SK-N-SH treated with all-trans-retinoic acid at 6 μM for 48 hours (cell line): ENCODE measurements at regions not wholly inside any gene's neighbourhood (a gene's known extent, or its start where the extent isn't known, plus 50 kb on each side); places are given as distances from the start of the nearest gene placed in this dataset.
"Not testable (repeated sequence)": the region's sequence is repeated elsewhere in the genome, so short reads cannot be mapped to it uniquely, and the experiment has no call there.

ENCODE experiments used
- ESRRG ChIP-seq: fragments of 250-450 bp; sonication (Bioruptor Pico); IDR thresholded peaks from 2 replicates; pipeline ENCODE4 v1.6.1; 2021; ENCODE audit warnings: mild to moderate bottlenecking
- ISL1 ChIP-seq: fragments of 250-450 bp; sonication (Bioruptor Pico); IDR thresholded peaks from 2 replicates; pipeline ENCODE4 v2.1.2; 2022; ENCODE audit warnings: mild to moderate bottlenecking, moderate library complexity
- OSR1 ChIP-seq: fragments of 250-450 bp; sonication (Bioruptor Pico); IDR thresholded peaks from 2 replicates; pipeline ENCODE4 v1.8.0; 2022; ENCODE audit warnings: moderate library complexity, mild to moderate bottlenecking, inconsistent platforms
- ZC3H10 ChIP-seq: fragments of 250-450 bp; sonication (Bioruptor Pico); IDR thresholded peaks from 2 replicates; pipeline ENCODE4 v1.5.1; 2021; ENCODE audit warnings: mild to moderate bottlenecking, moderate library complexity
- ZFP3 ChIP-seq: fragments of 250-450 bp; sonication (Bioruptor Pico); IDR thresholded peaks from 2 replicates; pipeline ENCODE4 v1.5.0; 2020; ENCODE audit warnings: mild to moderate bottlenecking, moderate library complexity
- ZFP30 ChIP-seq: fragments of 450-650 bp; formaldehyde crosslinking; IDR thresholded peaks from 2 replicates; pipeline ENCODE4 v1.5.0; 2022; ENCODE audit warnings: mild to moderate bottlenecking, moderate library complexity
- TF ChIP-seq, protein P1 (sequence below): fragments of 250-450 bp; sonication (Bioruptor Pico); IDR thresholded peaks from 2 replicates; pipeline ENCODE4 v1.8.0; 2021; ENCODE audit warnings: low read depth, mild to moderate bottlenecking, moderate library complexity, borderline replicate concordance
- TF ChIP-seq, protein P2 (sequence below): fragments of 250-450 bp; sonication (Bioruptor Pico); IDR thresholded peaks from 2 replicates; pipeline ENCODE4 v1.8.0; 2020; ENCODE audit warnings: mild to moderate bottlenecking, moderate library complexity, borderline replicate concordance

DNA sequence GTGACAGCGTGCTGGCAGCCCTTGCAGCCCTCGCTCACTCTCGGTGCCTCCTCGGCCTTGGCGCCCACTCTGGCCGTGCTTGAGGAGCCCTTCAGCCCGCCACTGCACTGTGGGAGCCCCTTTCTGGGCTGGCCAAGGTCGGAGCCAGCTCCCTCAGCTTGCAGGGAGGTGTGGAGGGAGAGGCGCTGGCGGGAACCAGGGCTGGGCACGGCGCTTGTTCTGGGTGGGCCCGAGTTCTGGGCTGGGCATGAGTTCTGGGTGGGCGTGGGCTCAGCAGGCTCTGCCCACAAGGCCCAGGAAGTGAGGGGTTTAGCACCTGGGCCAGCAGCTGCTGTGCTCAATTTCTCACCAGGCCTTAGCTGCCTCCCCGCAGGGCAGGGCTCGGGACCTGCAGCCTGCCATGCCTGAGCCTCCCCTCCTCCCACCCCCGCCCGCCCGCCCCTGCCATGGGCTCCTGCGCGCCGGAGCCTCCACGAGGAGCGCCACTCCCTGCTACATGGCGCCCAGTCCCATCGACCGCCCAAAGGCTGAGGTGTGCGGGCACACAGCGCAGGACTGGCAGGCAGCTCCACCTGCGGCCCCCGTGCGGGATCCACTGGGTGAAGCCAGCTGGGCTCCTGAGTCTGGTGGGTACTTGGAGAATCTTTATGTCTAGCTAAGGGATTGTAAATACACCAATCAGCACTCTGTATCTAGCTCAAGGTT, 169.7 kb downstream of the DEPDC1B start:
- TF ChIP-seq ZC3H10 (CRISPR knock-in tag); OSR1; ZFP3 (CRISPR knock-in tag); ISL1; ESRRG (CRISPR knock-in tag); ZFP30 (CRISPR knock-in tag): not testable (repeated sequence)
- TF ChIP-seq, protein P1, sequence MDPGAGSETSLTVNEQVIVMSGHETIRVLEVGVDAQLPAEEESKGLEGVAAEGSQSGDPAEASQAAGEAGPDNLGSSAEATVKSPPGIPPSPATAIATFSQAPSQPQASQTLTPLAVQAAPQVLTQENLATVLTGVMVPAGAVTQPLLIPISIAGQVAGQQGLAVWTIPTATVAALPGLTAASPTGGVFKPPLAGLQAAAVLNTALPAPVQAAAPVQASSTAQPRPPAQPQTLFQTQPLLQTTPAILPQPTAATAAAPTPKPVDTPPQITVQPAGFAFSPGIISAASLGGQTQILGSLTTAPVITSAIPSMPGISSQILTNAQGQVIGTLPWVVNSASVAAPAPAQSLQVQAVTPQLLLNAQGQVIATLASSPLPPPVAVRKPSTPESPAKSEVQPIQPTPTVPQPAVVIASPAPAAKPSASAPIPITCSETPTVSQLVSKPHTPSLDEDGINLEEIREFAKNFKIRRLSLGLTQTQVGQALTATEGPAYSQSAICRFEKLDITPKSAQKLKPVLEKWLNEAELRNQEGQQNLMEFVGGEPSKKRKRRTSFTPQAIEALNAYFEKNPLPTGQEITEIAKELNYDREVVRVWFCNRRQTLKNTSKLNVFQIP (CRISPR knock-in tag) = not testable (repeated sequence)
- TF ChIP-seq, protein P2, sequence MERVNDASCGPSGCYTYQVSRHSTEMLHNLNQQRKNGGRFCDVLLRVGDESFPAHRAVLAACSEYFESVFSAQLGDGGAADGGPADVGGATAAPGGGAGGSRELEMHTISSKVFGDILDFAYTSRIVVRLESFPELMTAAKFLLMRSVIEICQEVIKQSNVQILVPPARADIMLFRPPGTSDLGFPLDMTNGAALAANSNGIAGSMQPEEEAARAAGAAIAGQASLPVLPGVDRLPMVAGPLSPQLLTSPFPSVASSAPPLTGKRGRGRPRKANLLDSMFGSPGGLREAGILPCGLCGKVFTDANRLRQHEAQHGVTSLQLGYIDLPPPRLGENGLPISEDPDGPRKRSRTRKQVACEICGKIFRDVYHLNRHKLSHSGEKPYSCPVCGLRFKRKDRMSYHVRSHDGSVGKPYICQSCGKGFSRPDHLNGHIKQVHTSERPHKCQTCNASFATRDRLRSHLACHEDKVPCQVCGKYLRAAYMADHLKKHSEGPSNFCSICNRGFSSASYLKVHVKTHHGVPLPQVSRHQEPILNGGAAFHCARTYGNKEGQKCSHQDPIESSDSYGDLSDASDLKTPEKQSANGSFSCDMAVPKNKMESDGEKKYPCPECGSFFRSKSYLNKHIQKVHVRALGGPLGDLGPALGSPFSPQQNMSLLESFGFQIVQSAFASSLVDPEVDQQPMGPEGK (CRISPR knock-in tag) = not testable (repeated sequence)
